A549 (cell line): ENCODE measurements at regions not wholly inside any gene's neighbourhood (a gene's known extent, or its start where the extent isn't known, plus 50 kb on each side); places are given as distances from the start of the nearest gene placed in this dataset.

ENCODE experiments used
- ATAC-seq, 2 experiments: fragments of 200-7000 bp in 1 of 2; fragments of >200 bp in 1 of 2; cut with Nextera tagmentation in 1 of 2; cut with Tn5 transposase in 1 of 2; 3 replicates each; pipeline versions ENCODE4 v1.8.0 to v1.9.1; 2018 to 2020; ENCODE audit warnings: mild to moderate bottlenecking in 1 of 2, moderate library complexity in 1 of 2
- CTCF ChIA-PET: fragments of 300-600 bp; sonication (Branson Sonifier 250); formaldehyde crosslinking; extraction: SDS; loops from one replicate; lab custom pipeline; 2021; ENCODE audit warnings: antibody characterized with exemption, inconsistent platforms; lab: Yijun Ruan, JAX
- POLR2A ChIA-PET: fragments of 350-600 bp; formaldehyde crosslinking; extraction: SDS; loops from one replicate; lab custom pipeline; 2021; ENCODE audit warnings: antibody characterized with exemption, inconsistent platforms; lab: Yijun Ruan, JAX
- DNase-seq, 2 experiments: peaks; one replicate each; pipeline versions ENCODE4 v3.0.0 to v3.0.0-alpha.2; 2011 to 2016; ENCODE audit warnings: low read depth in 1 of 2, low spot score in 1 of 2
- FAIRE-seq: peaks from 2 replicates; lab custom pipeline; 2011; peaks lifted over from hg19 to GRCh38; lab: Jason Lieb, UNC
- H3K27ac ChIP-seq, 2 experiments: fragments of >200 bp; sonication (Bioruptor Twin); formaldehyde crosslinking; 3 replicates each; pipeline ENCODE4 v1.5.1; 2016 to 2017
- H3K4me1 ChIP-seq: fragments of >200 bp; sonication (Bioruptor Twin); formaldehyde crosslinking; 3 replicates; pipeline ENCODE4 v1.6.1; 2016
- H3K4me2 ChIP-seq: fragments of >200 bp; sonication (Bioruptor Twin); formaldehyde crosslinking; 3 replicates; pipeline ENCODE4 v1.6.1; 2016
- H3K4me3 ChIP-seq: fragments of >200 bp; sonication (Bioruptor Twin); formaldehyde crosslinking; 3 replicates; pipeline ENCODE4 v1.5.1; 2016
- H3K9me3 ChIP-seq: fragments of >200 bp; sonication (Bioruptor Twin); formaldehyde crosslinking; 3 replicates; pipeline ENCODE4 v1.6.1; 2016
- CBX2 ChIP-seq: fragments of 200-600 bp; sonication (generic); IDR thresholded peaks from 2 replicates; pipeline ENCODE4 v1.6.1; 2016; ENCODE audit warnings: low read depth, mild to moderate bottlenecking, borderline replicate concordance
- CEBPB ChIP-seq, 2 experiments: fragments of >200 bp in 1 of 2; sonication (Bioruptor Twin) in 1 of 2; formaldehyde crosslinking in 1 of 2; IDR thresholded peaks; 2 replicates each; pipeline ENCODE4 v1.6.1; 2012 to 2016
- E2F6 ChIP-seq: IDR thresholded peaks from 2 replicates; pipeline ENCODE4 v1.6.1; 2012; ENCODE audit warnings: low read depth, borderline replicate concordance
- EHMT2 ChIP-seq: fragments of 200-600 bp; sonication (generic); IDR thresholded peaks from 2 replicates; pipeline ENCODE4 v1.6.1; 2016; ENCODE audit warnings: antibody characterized with exemption, low read depth, mild to moderate bottlenecking, moderate library complexity
- ELK1 ChIP-seq: fragments of 150-350 bp; IDR thresholded peaks from 2 replicates; pipeline ENCODE4 v1.6.1; 2014; ENCODE audit warnings: low read depth, mild to moderate bottlenecking, low read length
- EP300 ChIP-seq, 2 experiments: fragments of >200 bp; sonication (Bioruptor Twin); formaldehyde crosslinking; IDR thresholded peaks; 2 replicates in 1 of 2; 3 replicates in 1 of 2; pipeline ENCODE4 v1.6.1; 2016 to 2017
- GATA3 ChIP-seq: IDR thresholded peaks from 2 replicates; pipeline ENCODE4 v1.6.1; 2012; ENCODE audit warnings: borderline replicate concordance
- HDAC2 ChIP-seq: fragments of 200-600 bp; sonication (generic); IDR thresholded peaks from 2 replicates; pipeline ENCODE4 v1.6.1; 2016
- HES2 ChIP-seq: fragments of >200 bp; sonication (Bioruptor Twin); formaldehyde crosslinking; IDR thresholded peaks from 2 replicates; pipeline ENCODE4 v1.6.1; 2016
- HEYL ChIP-seq: fragments of 250-450 bp; sonication (Bioruptor Pico); IDR thresholded peaks from 2 replicates; pipeline ENCODE4 v1.8.0; 2021; ENCODE audit warnings: mild to moderate bottlenecking, moderate library complexity
- HMGXB4 ChIP-seq: fragments of 250-450 bp; sonication (Bioruptor Pico); IDR thresholded peaks from 2 replicates; pipeline ENCODE4 v1.5.0; 2021; ENCODE audit warnings: mild to moderate bottlenecking, moderate library complexity, borderline replicate concordance
- HOXA7 ChIP-seq: fragments of 250-450 bp; sonication (Bioruptor Pico); IDR thresholded peaks from 2 replicates; pipeline ENCODE4 v1.5.0; 2020; ENCODE audit warnings: mild to moderate bottlenecking, moderate library complexity
- HOXB13 ChIP-seq: fragments of 250-450 bp; sonication (Bioruptor Pico); IDR thresholded peaks from 2 replicates; pipeline ENCODE4 v1.5.0; 2020; ENCODE audit warnings: low read depth, mild to moderate bottlenecking, moderate library complexity
- MAFK ChIP-seq: fragments of 450-650 bp; IDR thresholded peaks from 2 replicates; pipeline ENCODE4 v1.6.1; 2014; ENCODE audit not compliant: partially characterized antibody
- MYC ChIP-seq: IDR thresholded peaks from 2 replicates; pipeline ENCODE4 v1.6.1; 2012; ENCODE audit warnings: mild to moderate bottlenecking, inconsistent platforms, low read length, improper control_type of control experiment, borderline replicate concordance
- NFE2L2 ChIP-seq: fragments of 150-350 bp; conservative IDR thresholded peaks from 2 replicates; pipeline ENCODE4 v1.6.1; 2014; ENCODE audit warnings: low read length
- NPAS2 ChIP-seq: fragments of 250-450 bp; sonication (Bioruptor Pico); IDR thresholded peaks from 2 replicates; pipeline ENCODE4 v1.8.0; 2022; ENCODE audit warnings: mild to moderate bottlenecking, moderate library complexity, borderline replicate concordance
- NR3C1 ChIP-seq: fragments of >200 bp; sonication (Bioruptor Twin); formaldehyde crosslinking; IDR thresholded peaks from 3 replicates; pipeline ENCODE4 v1.6.1; 2017
- PBX3 ChIP-seq: IDR thresholded peaks from 2 replicates; pipeline ENCODE4 v1.6.1; 2012
- POLR2A ChIP-seq: IDR thresholded peaks from 2 replicates; pipeline ENCODE4 v1.6.1; 2012; ENCODE audit warnings: mild to moderate bottlenecking, low read length
- RCOR1 ChIP-seq: fragments of 150-350 bp; IDR thresholded peaks from 2 replicates; pipeline ENCODE4 v1.6.1; 2014; ENCODE audit warnings: antibody characterized with exemption, low read length, low read depth
- SMC3 ChIP-seq: fragments of >200 bp; sonication (Bioruptor Twin); formaldehyde crosslinking; IDR thresholded peaks from 3 replicates; pipeline ENCODE4 v1.6.1; 2018; ENCODE audit warnings: inconsistent platforms
- SREBF2 ChIP-seq: fragments of 450-650 bp; IDR thresholded peaks from 2 replicates; pipeline ENCODE4 v1.6.1; 2014; ENCODE audit warnings: mild to moderate bottlenecking, moderate library complexity
- TP53 ChIP-seq: fragments of 250-450 bp; sonication (Bioruptor Pico); IDR thresholded peaks from 2 replicates; pipeline ENCODE4 v1.5.0; 2021; ENCODE audit warnings: mild to moderate bottlenecking, moderate library complexity
- USF2 ChIP-seq: fragments of 450-650 bp; IDR thresholded peaks from 2 replicates; pipeline ENCODE4 v1.6.1; 2014; ENCODE audit warnings: antibody characterized with exemption
- ZFP36 ChIP-seq: fragments of 450-650 bp; IDR thresholded peaks from 2 replicates; pipeline ENCODE4 v1.6.1; 2014; ENCODE audit warnings: borderline replicate concordance; ENCODE audit not compliant: partially characterized antibody
- ZNF302 ChIP-seq: fragments of 250-450 bp; sonication (Bioruptor Pico); IDR thresholded peaks from 2 replicates; pipeline ENCODE4 v1.9.0; 2021; ENCODE audit warnings: inconsistent platforms, mild to moderate bottlenecking, moderate library complexity
- WGBS: methylation state at CpG from one replicate; pipeline ENCODE4 v1.1.6; 2017; ENCODE audit errors: missing lambda C conversion rate; 5-methylcytosine and 5-hydroxymethylcytosine counted together

- no peak overlapping the region for H3K4me2 ChIP-seq
- FAIRE-seq = no peak
- no peak for DNase-seq
- ChIA-PET CTCF (interaction anchor here (0.6 to 2.9 kb wide), 6 partner anchors 11 to 1819 kb away, joined by 3 to 13 read pairs (median 4); no protein-coding TSS in a partner anchor), POLR2A (no interaction called here)
- H3K4me1 ChIP-seq = no peaks in the 10 kb centered on the region
- peaks cover 8% of the 10 kb centered on the region; the same call in 1 of the 3 replicates for H3K9me3 ChIP-seq
- no peak overlapping the region for H3K4me3 ChIP-seq
- TF ChIP-seq USF2 = no peak
- no peak for TF ChIP-seq EHMT2
- no peak for TF ChIP-seq E2F6
- TF ChIP-seq MYC = no peak
- no peak for TF ChIP-seq NPAS2 (CRISPR knock-in tag)
- TF ChIP-seq CEBPB (IDR thresholded peaks at IDR 0.05) = no peak
- no peak for TF ChIP-seq TP53
- TF ChIP-seq EP300 (IDR thresholded peaks at IDR 0.05) = no peak
- no peak for TF ChIP-seq RCOR1
- TF ChIP-seq ZNF302 (CRISPR knock-in tag) = no peak
- TF ChIP-seq ZFP36 = no peak
- no peak for TF ChIP-seq HES2
- no peak for TF ChIP-seq PBX3
- TF ChIP-seq CBX2 = no peak
- no peak for TF ChIP-seq POLR2A
- TF ChIP-seq HMGXB4 (CRISPR knock-in tag) = no peak
- TF ChIP-seq SMC3 = no peak
- no peak for TF ChIP-seq SREBF2
- no peak for TF ChIP-seq MAFK
- no peak for ATAC-seq
- H3K27ac ChIP-seq = no peak overlapping the region
- WGBS = 44% methylated on average over 10 of the region's 10 CpGs
Measured at GRCh38 chr9:108681851-108682590, 173.8 kb downstream of the ACTL7B start.

GRCh38 chr9:108680946-108681345 lies 174.8 kb downstream of the ACTL7B start:
- Histone ChIP-seq H3K9me3 (no peaks in the 10 kb centered on the region), H3K27ac (no peak overlapping the region), H3K4me3 (no peak overlapping the region), H3K4me2 (no peak overlapping the region), H3K4me1 (no peaks in the 10 kb centered on the region)
- POLR2A ChIA-PET = no interaction called here
- no peak for TF ChIP-seq HOXA7
- no peak for TF ChIP-seq HES2
- no peak for TF ChIP-seq SMC3
- no peak for TF ChIP-seq ELK1
- TF ChIP-seq ZNF302 (CRISPR knock-in tag) = no peak
- TF ChIP-seq HOXB13 (CRISPR knock-in tag) = no peak
- no peak for TF ChIP-seq HEYL
- no peak for TF ChIP-seq HDAC2
- TF ChIP-seq NR3C1 = no peak
- TF ChIP-seq GATA3 = no peak
- no peak for TF ChIP-seq NFE2L2
- TF ChIP-seq NPAS2 (CRISPR knock-in tag) = no peak
- no peak for TF ChIP-seq SREBF2
- no peak for TF ChIP-seq EP300 (IDR thresholded peaks at IDR 0.05)
- no peak for TF ChIP-seq TP53
- no peak for DNase-seq
- no peak for ATAC-seq
- no peak for FAIRE-seq
- CTCF ChIA-PET = interaction anchor here (2.9 kb wide), 1 partner anchor 1215 kb away, joined by 13 read pairs; no protein-coding TSS in a partner anchor
- 28% methylated on average over 4 of the region's 4 CpGs for WGBS
